GM21390 (cell line): ENCODE measurements at regions not wholly inside any gene's neighbourhood (a gene's known extent, or its start where the extent isn't known, plus 50 kb on each side); places are given as distances from the start of the nearest gene placed in this dataset.
"Not testable (repeated sequence)": the region's sequence is repeated elsewhere in the genome, so short reads cannot be mapped to it uniquely, and the experiment has no call there.

Experiments used
- ATAC-seq: cut with Tn5 transposase; IDR thresholded peaks from one replicate; pipeline ENCODE4 v1.9.1; 2021; ENCODE audit not compliant: unreplicated experiment

GRCh38 chr2:215889240-215889969 is 123.9 kb downstream of the MREG start:
- not testable (repeated sequence) for ATAC-seq

DNA sequence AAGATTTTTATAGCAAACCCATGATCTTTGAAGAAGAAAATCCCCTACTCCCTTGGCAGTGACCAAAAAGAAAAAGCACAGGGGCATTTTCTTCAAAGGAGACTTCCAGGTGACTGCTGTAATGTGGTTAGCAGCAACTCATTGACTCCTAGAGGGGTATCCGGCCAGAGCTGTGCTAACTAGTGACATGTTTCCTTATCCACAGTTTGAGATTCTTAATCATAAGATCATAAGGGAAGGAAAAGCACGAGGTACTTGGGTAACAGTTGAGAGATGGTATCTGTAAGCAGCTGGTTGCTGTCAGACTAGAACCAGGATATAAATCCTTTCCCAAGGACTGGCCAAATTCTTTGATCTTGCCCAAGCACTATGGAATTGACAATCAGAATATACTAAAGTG is 124.7 kb downstream of the MREG start:
- no peak for ATAC-seq

GRCh38 chr2:215887303-215887702 is 126.0 kb downstream of the MREG start:
- no peak for ATAC-seq

DNA sequence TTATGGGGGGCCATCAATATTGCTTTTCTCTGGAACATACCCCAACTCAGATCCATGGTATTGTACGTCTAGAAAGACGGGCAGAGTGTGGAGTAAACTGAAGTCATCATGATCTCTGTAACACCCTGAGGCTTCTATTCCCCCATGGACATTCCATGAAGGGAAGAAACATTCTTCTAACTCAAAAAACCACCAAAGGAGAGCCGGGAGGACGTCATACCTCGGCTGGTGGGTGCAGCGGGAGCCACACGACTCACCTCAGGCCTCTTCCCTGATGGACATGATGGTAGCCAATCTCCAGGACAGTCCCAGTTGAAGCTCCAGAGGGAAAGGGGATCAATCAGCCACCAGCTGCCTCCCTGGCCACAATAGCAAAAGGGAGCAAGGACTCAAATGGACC is 127.3 kb downstream of the MREG start:
- no peak for ATAC-seq

GRCh38 chr2:215885536-215885935 is 127.8 kb downstream of the MREG start:
- no peak for ATAC-seq

DNA sequence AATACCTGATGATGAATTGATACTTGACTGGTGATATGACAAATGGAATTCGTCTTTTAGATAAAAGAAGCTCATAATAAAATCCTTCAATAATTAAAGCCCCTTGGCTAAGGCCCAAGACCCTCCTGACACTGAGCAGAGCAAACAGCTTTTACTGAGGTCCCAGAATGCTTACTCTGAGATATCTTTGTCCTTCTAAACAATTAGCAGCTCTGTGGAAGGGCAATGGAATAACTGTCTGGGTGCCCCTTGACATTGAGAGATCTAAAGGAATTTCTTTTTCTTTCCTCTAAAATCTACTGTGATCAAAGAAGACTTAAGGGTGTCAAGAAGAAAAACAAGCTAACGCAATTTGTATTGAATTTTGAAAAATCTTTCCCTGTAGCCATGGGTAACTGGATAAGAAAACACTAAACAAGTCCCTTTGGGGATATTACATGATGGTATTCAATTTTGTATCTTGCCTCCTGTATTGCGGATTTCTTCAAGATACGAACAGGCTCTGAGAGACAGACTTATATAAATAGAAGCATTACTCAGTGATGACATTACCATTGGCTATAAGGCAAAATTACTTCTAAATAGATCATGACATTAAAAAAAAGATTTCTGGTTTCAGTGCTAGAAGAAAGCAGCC is 128.8 kb downstream of the MREG start:
- no peak for ATAC-seq

DNA sequence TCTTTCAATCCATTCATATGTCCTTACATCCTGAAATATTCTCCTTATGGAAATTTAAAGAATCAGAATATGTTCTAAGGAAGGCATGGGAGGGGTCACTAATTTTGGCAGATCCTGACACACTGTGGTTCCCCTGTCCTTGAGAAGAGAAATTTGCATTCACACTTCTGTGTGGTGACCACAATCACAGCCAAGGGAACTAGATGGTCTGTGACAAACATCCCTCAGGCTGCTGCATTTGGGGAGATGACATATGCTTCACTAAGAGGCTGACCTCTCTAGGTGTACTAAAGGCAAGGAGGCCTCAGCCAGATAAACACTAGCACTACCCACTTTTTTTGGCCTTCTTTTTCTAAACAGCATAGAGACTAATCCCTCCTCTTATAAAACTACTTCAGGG is 129.6 kb downstream of the MREG start:
- peak; percentile 66 for ATAC-seq

DNA sequence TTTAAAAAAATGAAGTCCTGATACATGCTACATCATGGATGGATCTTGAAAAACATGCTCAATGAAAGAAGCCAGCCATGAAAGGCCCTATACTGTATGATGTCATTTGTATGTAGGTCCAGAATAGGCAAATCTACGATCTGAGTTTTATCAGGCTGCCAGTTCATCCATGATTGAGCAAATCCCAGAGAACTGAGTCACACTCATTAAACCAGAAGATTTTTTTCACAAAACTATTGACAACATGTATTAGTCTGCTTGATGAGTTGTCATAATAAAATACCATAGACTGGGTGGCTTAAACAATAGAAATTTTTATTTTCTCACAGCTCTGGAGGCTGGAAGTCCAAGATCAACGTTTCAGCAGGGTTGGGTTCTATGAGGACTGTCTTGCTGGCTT is 130.7 kb downstream of the MREG start:
- ATAC-seq: no peak

DNA sequence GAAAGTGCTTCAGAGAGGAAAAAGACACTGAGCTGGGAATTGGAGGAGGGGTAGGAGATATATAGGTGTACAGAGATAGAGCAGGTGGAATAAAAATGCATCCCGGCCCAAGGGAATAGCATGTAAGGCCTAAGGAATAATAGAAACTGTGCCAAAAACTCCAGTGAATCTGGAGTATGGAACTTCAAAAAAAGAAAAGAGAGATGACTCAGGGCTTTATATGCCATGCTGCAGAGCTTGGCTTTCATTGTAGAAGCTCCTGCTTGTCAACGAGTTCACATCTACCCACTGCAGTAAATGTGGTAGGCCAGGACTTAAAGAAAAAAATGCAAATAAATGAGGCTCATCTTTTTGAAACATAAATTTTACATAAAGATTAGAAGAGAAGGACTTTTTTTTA is 131.8 kb downstream of the MREG start:
- ATAC-seq: no peak

- peak; percentile 56 for ATAC-seq
Observed at GRCh38 chr2:215880970-215881369, 132.4 kb downstream of the MREG start.

DNA sequence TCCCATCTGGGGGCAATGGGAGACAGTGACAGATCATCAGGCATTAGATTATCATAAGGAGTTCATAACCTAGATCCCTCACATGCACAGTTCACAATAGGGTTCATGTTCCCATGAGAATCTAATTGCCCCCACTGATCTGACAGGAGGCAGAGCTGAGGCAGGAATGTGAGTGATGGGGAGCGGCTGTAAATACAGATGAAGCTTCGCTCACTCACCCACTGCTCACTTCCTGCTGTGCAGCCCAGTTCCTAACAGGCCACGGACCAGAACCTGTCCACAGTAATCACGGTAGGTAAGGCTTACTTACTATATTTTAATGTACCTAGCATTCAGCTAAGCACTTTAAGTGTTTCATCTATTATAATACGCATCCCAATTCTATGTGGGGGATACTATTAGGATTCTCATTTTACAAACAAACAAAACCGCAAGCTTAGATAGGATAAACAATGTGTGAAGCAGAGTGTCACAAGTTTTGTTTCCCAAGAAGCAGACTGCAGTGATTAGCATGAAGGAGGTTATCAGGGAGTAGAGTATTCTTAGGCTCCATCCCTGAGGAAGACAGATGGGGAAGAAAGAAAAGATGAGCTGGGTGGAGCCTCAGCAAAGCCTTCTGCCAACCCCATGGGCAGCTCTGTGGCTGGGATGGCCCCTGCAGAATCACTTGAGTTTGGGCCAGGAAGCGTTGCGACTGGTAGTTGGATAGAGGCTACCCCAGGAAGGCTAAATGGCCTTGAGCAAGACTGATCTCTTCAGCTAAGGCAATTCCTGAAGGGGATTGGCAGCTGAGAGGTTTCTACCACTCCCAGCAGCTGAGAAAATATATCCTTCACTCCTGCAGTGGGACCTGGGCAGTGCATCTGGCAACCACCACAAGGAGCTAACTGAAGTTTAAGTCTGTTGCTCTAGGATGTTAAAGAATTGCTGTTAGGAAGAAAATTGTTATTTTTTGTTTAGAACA is 133.1 kb downstream of the MREG start:
- no peak for ATAC-seq

- ATAC-seq: no peak
Observed at GRCh38 chr2:215879331-215879730, 134.0 kb downstream of the MREG start.

DNA sequence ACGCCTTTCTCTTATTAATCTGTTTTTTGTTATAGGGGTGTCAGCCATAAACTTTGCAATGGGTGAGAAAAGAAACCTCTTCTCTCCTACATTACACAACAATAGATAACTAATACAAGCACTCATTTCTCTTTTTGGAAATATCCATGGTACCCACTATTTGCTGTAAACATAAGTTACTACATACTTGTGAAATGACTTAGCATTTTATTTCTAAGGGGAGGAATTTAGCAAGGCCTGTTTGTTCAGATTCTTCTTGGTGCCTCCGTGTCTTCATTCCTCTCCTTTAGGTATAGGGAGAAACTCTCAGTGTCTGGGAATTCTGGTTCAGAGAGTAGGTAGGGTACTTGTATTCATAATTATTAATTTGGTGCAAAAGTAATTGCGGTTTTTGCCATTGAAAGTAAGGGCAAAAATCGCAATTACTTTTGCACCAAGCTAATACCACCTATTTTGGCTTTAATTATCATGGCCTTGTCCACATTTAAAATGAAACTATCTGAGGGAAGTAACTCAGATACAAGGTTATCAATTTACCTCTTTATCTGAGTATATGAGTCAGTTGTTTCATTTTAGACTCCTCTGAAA is 134.8 kb downstream of the MREG start:
- ATAC-seq: no peak

- no peak for ATAC-seq
Observed at GRCh38 chr2:215876937-215877238, 136.5 kb downstream of the MREG start.

DNA sequence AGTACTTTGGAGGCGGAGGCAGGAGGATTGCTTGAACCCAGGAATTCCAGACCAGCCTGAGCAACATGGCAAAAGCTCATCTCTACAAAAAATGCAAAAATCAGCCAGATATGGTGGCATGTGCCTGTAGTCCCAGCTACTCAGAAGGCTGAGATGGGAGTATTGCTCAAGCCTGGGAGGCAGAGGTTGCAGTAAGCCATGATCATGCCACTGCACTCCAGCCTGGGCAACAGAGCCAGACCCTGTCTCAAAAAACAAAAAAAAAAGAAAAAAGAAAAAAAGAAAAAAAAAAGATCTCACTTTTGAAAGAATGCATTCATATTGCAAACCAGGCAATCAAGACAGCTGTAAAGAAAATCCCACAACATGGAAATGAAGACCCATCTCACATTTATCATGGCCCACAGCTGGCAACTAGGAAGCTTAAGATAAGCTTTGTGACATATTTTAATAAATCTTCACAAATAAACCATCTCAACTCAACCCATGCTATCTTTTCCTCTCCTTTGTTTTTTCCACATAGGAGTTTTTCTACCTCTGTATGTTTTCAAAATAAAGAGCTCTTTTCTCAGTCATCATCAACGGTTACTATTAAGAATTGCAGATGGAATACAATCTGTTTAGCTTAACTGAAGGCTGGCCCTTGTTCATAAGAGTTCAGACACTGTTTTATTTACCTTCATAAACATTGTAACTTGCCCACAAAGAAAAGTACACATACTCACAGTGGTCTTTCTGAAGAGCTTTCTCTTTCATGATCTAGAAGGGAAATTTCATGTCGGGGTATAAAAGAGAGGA is 137.0 kb downstream of the MREG start:
- no peak for ATAC-seq

- no peak for ATAC-seq
Observed at GRCh38 chr2:215874418-215874817, 138.9 kb downstream of the MREG start.

- ATAC-seq: no peak
Observed at GRCh38 chr2:215870986-215871385, 142.4 kb downstream of the MREG start.

DNA sequence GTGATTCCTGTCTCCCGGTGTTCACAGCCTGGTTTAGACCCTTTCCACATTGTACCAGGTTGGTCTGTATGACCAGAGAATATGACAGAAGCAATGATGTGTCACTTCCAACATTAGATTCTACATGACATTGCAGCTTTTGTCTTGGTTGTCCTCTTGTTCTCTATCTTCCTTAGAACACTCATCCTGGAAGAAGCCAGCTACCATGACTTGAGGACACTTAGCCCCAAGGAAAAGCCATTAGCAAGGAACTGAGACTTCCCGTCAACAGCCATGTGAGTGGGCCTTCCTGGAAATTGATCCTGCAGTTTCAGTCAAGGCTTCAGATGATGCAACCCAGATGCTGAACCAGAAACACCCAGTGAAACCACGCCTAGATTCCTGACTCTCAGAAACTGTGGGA is 143.3 kb downstream of the MREG start:
- ATAC-seq: no peak

DNA sequence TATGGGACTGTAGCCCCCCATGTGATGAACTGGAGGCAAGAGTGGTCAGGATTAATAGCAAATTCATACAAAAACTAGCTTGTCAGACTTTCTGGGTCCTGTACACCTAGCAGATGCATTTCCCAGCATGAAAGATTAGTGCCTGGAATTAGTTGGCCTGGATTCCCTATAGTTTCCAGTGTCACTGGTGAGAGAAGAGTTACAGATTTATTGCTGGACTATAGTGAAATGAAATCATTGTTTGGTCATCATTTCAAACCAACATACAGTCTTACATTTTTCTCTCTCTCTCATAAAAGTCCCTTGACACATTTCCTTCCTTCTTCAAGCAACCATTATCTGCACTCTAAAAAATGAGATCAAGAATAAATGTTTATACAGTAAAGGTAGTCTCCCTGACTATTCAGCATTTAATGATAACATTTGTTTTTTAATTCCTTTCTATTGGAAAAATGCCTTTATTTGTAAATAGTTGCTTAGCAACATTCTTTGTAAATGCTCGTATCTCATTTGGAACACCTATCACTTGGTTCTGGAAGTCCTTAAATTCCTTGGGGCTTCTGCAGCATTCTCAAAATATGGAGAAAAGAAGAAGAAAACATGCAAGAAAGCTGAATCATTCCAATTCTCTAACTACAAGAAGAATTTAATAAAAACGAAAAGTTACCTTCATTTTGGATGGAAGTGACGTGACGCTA is 144.4 kb downstream of the MREG start:
- no peak for ATAC-seq

- ATAC-seq: no peak
Observed at GRCh38 chr2:215866606-215867005, 146.7 kb downstream of the MREG start.
